Kidney epithelial cell (primary cell): ENCODE measurements at regions not wholly inside any gene's neighbourhood (a gene's known extent, or its start where the extent isn't known, plus 50 kb on each side); places are given as distances from the start of the nearest gene placed in this dataset.

Experiments used
- DNase-seq: peaks from one replicate; pipeline ENCODE4 v3.0.0-alpha.2; 2010; ENCODE audit warnings: low read depth
- H3K27me3 ChIP-seq: 2 replicates; pipeline ENCODE4 v1.6.0; 2011; ENCODE audit warnings: low read length; ENCODE audit not compliant: control insufficient read depth, insufficient read depth
- H3K36me3 ChIP-seq: 2 replicates; pipeline ENCODE4 v1.5.1; 2011; ENCODE audit warnings: low read length; ENCODE audit not compliant: control insufficient read depth, insufficient read depth
- H3K4me3 ChIP-seq: 2 replicates; pipeline ENCODE4 v1.5.1; 2011; ENCODE audit warnings: low read depth, mild to moderate bottlenecking, control low read depth, low read length
- TF ChIP-seq, protein P1 (sequence below): IDR thresholded peaks from 2 replicates; pipeline ENCODE4 v1.5.1; 2011; ENCODE audit warnings: mild to moderate bottlenecking, moderate library complexity, low read length, control low read depth, inconsistent platforms; ENCODE audit not compliant: insufficient read depth, poor library complexity, severe bottlenecking

DNA sequence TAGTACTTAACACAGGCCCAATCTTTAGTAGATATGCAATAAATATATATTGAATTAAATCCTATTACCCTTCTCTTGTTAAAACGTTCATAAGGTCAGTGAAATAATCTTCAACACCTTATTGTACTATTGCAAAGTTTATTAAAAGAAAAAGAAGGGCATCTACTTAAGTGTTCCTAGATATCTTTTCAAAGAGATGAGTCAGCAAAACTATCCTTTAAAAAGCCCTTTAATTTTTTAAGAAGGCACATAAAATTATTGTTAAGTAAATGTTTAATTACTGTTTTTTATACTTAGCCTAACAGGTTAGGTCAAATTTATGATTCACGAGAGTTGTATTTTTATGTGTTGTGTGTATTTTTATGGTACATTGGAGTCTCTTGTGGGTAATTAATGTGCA, 77.3 kb upstream of the PPP1R2C start:
- no peak overlapping the region for H3K4me3 ChIP-seq
- TF ChIP-seq, protein P1, sequence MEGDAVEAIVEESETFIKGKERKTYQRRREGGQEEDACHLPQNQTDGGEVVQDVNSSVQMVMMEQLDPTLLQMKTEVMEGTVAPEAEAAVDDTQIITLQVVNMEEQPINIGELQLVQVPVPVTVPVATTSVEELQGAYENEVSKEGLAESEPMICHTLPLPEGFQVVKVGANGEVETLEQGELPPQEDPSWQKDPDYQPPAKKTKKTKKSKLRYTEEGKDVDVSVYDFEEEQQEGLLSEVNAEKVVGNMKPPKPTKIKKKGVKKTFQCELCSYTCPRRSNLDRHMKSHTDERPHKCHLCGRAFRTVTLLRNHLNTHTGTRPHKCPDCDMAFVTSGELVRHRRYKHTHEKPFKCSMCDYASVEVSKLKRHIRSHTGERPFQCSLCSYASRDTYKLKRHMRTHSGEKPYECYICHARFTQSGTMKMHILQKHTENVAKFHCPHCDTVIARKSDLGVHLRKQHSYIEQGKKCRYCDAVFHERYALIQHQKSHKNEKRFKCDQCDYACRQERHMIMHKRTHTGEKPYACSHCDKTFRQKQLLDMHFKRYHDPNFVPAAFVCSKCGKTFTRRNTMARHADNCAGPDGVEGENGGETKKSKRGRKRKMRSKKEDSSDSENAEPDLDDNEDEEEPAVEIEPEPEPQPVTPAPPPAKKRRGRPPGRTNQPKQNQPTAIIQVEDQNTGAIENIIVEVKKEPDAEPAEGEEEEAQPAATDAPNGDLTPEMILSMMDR, result no peak
- no peak for DNase-seq
- no peaks in the 10 kb centered on the region for H3K36me3 ChIP-seq
- no peaks in the 10 kb centered on the region for H3K27me3 ChIP-seq

DNA sequence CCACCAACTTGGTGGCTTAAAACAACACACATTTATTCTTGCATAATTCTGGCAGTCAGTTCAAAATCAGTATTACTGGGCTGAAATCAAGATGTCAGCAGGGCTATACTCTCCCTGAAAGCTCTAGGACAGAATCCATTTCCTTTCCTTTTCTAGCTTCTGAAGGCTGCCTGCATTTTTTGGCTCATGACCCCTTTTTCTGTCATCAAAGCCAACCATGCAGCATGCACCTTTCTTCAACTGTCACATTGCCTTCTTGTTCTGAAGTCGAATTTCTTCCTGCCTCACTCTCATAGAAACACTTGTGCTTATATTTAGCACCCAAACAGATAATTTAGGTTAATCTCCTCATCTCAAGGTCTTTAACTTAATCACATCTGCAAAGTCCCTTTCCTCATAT, 79.8 kb upstream of the PPP1R2C start:
- H3K27me3 ChIP-seq, result no peaks in the 10 kb centered on the region
- H3K36me3 ChIP-seq, result no peaks in the 10 kb centered on the region
- no peak for DNase-seq
- TF ChIP-seq, protein P1, result no peak
- no peak overlapping the region for H3K4me3 ChIP-seq

DNA sequence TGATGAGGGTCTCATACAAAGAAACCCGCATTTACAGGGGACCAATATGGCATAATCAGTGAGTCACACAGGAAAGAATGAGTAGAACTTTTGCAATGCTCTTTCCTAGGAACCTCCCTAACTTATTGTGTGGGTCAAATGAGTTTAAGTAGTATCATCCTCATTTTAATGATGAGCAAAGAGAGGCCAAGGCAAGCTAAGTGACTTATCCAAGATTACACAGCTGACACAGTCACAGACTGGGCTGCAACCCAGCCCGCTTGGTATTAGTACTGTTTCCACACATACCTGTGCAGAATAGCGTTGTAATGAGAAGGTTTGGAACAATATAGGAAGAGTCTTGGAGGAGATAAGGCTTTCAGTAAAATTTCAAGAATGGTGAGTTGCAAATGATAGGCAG, 91.0 kb upstream of the PPP1R2C start:
- no peak for DNase-seq

DNA sequence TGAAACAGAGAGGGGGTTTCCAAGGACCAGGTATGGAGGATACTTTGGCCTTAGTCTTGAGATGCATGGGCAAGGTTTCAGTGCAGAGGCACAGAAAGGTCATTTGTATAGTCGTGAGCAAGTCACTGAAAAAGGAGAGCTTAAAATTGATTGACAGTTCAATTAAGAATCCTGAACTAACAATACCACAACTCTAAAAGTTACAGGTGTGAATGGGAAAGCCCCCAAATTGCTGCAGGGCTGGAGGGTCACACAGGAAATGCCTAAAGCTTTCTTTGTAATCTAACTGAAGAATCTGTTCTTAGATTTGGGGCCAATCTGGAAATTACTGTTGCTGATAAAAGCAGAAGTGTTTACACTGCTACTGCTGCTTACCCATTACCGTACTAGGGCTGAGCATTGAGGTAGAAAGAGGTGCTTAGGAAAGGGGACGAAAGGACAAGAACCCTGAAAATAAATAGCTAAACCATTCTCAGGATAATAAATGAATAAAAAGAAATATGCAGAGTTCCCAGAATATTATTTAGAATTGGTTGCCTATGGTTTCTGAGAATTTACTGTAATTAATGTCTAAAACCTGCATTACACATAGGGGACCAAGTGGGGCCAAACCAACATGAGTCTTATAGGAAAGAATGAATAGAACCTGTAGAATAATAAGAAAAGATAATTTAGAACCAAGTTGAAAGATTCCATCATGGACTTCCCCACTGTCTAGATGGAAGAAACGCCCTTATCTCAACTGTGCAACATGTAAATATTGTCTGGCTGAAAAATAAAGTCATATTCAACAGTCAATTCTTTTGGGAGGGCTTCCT, 91.9 kb upstream of the PPP1R2C start:
- no peak overlapping the region for H3K4me3 ChIP-seq
- DNase-seq, result no peak
- H3K36me3 ChIP-seq, result no peaks in the 10 kb centered on the region
- no peaks in the 10 kb centered on the region for H3K27me3 ChIP-seq
- TF ChIP-seq, protein P1, result no peak

More for the DNA sequence above, 91.0 kb upstream of the PPP1R2C start:
- Histone ChIP-seq H3K36me3 (no peaks in the 10 kb centered on the region), H3K27me3 (no peaks in the 10 kb centered on the region), H3K4me3 (no peak overlapping the region)
- TF ChIP-seq, protein P1, result no peak

DNA sequence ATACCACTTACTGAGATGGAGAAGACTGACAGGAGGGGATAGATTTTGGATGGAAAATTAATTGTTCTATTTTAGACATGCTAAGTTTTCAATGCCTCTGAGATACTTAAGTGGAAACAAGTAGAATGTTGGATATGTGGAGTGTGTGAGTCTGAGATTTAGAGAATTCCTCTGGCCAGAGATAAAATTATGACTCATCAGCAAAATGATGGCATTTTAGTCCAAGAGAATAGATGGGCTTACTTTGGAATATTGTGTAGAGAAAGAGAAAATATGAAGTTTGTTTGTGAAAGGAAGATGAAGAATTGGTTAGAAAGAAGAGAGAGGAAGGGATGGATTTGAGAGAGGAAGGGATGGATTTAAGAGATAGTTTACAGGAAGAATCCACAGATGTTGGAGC, 108.6 kb upstream of the PPP1R2C start:
- no peaks in the 10 kb centered on the region for H3K36me3 ChIP-seq
- no peak overlapping the region for H3K4me3 ChIP-seq
- TF ChIP-seq, protein P1, result no peak
- no peaks in the 10 kb centered on the region for H3K27me3 ChIP-seq
- DNase-seq, result no peak

DNA sequence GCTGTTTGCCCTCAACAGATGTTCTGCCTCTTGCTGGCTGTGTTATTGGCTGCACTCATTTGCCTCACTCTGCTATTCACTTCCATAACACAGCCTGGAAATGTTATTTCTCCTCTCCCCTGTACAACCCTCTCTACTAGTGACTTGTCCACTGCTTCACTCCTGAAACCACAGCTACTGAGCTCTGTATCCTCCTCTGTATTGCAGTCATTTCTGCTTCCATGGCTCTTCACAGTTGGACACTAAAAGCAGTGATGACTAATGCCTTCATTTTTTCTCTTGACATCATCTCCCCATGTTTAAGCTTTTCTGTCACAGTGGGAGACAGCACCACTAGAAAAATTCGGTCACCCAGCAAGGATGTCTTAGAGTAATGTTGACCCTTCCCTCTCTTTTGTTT, 123.0 kb upstream of the PPP1R2C start:
- no peak overlapping the region for H3K4me3 ChIP-seq
- H3K27me3 ChIP-seq, result no peaks in the 10 kb centered on the region
- no peak for DNase-seq
- no peaks in the 10 kb centered on the region for H3K36me3 ChIP-seq
- TF ChIP-seq, protein P1, result no peak
